Stomach (tissue), 4 donors: ENCODE measurements at regions not wholly inside any gene's neighbourhood (a gene's known extent, or its start where the extent isn't known, plus 50 kb on each side); places are given as distances from the start of the nearest gene placed in this dataset.

Experiments used
- CTCF ChIP-seq, 7 experiments: fragments of 450-650 bp in 4 of 7; fragments of 200-600 bp in 3 of 7; sonication (generic) in 3 of 7; IDR thresholded peaks; one replicate each; pipeline ENCODE4 v1.5.1; 2016 to 2019; ENCODE audit warnings: antibody characterized with exemption in 7 of 7, control low read depth in 2 of 7, mild to moderate bottlenecking in 1 of 7
- EP300 ChIP-seq: sonication (generic); formaldehyde crosslinking; IDR thresholded peaks from one replicate; pipeline ENCODE4 v1.6.1; 2017; ENCODE audit warnings: antibody characterized with exemption
- POLR2A ChIP-seq, 4 donors: fragments of 450-650 bp; IDR thresholded peaks; one replicate each; pipeline ENCODE4 v1.6.1; 2016; ENCODE audit warnings: antibody characterized with exemption in 4 of 4, control low read depth in 2 of 4, mild to moderate bottlenecking in 1 of 4, moderate library complexity in 1 of 4

- TF ChIP-seq CTCF (IDR thresholded peaks at IDR 0.05), result no peak
- no peak for TF ChIP-seq POLR2A (IDR thresholded peaks at IDR 0.05)
- no peak for TF ChIP-seq EP300
Measured at GRCh38 chr1:238108417-238108816, 217.7 kb upstream of the ZP4 start.
